HG03571 (cell line): ENCODE measurements at regions not wholly inside any gene's neighbourhood (a gene's known extent, or its start where the extent isn't known, plus 50 kb on each side); places are given as distances from the start of the nearest gene placed in this dataset.
"Not testable (repeated sequence)": the region's sequence is repeated elsewhere in the genome, so short reads cannot be mapped to it uniquely, and the experiment has no call there.

Experiments
- ATAC-seq: cut with Tn5 transposase; IDR thresholded peaks from one replicate; pipeline ENCODE4 v1.9.1; 2021; ENCODE audit not compliant: unreplicated experiment

DNA sequence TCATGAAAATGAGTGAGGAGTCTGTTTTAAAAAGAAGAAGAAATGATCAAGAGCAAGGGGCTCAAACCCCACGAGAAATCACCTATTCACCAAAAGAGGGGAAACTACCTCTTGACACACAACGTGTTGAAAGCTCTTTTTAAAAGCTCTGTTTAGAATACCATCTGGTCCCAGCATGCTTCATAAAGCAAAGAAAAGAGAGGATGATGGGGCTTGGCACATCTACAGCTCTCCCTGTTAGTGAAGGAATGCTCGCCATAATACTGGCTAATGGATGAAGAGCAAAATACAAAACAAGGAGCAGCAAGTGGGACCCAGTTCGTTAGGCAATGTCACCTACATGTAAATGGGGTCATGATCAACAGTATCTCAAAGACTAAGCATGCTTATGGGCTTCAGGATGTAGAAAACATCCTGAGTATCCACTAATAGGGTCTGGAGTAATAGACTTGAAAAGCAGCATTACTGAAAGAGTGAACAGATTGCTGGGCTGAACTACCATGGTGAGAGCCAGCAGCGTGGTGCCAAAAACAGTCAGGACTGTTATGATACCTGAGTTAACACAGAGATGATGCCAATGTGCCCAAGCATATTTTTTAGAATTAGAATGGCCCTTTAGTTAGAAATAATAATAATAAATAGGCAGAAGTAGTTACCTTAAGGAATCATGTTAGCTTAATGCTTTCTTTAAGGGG is 159.7 kb upstream of the POU1F1 start:
- no peak for ATAC-seq

DNA sequence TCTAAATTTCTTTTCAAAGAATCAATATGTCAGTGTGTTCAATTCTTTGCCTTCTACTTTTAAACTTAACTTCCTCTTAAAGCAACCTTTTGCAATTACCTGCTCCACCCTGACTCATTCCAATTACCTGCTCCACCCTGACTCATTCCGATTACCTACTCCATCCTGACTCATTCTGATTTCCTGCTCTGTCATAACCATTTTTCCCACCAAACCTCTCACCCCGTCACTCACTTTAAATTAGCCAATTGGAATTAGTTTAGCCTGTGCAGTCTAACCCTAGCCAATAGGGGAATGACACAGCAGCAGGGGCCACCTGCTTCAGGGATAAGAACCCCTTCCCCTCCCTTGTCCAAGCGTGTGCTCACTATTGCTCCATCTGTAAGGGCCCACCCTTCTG is 157.1 kb upstream of the POU1F1 start:
- ATAC-seq = not testable (repeated sequence)

DNA sequence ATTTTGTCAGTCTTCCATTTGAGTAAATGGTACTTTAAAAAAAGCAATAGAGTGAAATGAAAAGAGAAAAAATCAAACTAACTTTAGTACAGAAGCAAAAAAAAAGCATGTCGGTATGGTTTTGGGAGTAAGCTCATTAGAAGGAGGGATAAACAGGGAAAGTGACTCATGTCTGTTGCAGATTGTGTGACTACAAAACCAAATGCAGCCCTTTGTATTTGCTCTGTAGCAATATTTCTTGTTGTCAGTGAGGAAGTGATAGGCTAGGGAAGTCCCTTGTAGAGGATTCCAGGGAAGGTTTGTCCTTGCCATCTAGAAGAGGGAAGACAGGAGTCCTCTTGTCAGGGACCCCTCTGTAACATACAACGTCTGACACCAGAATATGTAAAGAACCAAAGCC is 150.5 kb upstream of the POU1F1 start:
- no peak for ATAC-seq

DNA sequence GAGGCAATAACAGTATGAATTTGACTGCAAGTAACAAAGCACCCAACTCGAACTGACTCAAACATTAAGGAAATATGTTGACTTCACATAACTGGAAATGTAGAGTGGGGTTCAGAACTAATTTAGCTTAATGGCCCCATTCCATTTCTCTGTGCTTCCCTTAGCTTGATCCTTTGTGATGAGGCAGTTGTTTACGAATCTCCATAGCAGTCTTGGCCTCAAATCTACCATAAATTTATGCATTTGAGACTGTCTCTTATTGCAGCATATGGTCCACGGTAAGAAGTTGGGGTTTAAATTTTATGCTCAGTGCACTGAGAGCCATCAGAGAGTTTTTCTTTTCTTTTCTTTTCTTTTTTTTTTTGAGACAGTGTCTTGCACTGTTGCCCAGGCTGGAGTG is 148.7 kb upstream of the POU1F1 start:
- ATAC-seq = no peak

DNA sequence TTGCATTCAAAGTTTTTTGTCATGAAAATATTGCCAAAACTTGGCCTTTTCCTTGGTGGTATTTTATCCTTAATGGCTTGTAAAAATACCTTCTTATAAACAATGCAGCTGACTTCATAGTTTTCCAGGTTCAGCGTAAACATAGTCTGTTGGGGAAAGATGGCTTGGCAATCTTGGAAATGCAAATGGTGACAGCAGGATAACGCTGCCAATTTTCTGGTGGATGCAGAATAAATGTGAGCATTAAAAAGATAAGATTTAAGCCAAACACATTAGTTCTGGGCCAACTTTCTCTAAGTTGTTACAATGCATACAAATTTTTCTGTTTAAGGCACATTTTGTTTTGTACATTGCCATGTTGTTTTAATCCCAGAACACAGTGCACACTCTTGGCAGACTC is 147.0 kb upstream of the POU1F1 start:
- no peak for ATAC-seq

DNA sequence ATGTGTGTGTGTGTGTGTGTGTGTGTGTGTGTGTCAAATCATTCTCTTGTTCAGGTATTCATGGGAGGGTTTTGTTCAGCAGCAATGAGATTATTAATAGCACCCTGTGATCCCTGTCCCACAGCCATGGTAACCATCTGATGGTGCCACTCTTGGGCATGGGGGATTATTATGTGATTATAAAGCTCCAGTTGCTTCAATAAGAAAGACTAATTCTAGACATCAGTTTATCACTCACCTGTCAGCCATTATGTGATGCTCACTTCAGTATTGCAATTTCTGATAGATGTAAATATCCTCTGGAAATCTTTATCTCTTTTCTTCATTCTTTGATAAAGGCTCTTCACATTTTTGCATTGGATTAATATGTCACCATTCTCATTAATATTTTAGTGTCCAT is 145.9 kb upstream of the POU1F1 start:
- ATAC-seq = no peak

DNA sequence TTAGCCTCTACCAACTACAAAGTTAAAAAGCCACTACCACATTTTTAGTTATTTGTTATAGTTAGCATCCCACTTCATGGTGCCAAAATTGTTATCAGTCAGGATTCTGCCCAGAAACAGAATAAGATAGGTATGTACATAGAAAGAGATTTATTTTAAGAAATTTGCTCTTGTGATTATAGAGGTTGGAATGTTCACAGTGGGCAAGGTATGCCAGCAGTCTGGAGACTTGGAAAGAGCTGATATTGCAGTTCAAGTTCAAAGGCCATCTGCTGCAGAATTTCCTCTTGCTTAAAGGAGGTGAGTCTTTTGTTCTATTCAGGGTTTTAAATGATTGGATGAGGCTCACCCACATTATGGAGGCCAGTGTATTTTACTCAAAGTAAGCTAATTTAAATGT is 143.8 kb upstream of the POU1F1 start:
- ATAC-seq = no peak

DNA sequence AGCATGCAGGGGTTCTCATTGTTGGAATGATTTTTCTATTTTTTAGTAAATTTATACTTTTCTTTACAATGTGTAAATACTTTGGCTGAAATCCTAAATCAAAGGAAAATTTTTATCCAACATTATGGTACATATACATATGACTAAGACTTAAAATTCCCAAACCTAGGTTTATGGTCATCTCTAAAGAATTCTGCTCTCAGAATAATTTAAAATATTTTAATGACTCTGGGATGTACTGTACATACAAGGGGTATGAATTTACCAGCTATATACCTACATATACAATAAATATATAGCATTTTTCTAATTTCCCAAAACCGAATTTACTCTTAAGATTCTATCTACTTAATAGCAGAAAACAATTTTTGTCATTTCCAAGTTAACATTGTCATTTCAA is 137.9 kb upstream of the POU1F1 start:
- ATAC-seq = no peak

DNA sequence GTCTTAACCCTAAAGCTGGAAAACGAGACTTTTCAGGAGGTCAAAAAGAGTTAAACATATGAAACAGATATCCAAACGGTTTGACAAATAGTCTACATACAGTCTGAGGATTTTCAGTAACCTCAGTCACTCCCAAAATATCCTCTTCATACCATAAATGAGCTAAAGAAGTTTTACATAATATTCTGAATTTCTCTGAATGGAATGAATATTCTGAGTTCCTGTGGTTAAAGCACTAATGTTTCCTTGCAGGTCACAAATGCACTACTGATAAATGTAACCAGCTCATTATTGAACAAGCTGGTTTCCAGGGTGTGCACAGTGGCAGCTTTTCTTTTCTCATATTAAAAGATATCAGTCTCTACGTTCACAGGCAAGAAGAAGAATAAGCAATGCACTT is 137.4 kb upstream of the POU1F1 start:
- ATAC-seq = no peak

DNA sequence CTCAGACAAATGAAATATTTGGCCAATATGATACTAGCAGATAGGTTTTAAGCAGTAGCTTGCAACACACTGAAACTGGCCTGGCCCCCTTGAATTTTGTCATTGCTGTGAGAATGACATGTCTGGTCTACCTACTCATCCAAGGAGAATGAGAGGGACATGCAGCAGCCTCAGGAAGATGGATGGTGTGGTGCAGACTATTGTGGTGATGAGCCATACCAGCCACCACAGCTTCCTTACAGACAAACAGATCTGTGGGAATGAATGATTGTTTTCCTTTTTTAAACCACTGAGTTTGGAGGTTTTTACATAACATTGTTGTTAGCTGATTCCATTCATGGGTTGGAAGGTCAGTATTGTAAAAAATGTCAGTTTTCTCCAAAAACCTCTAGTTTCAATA is 133.7 kb upstream of the POU1F1 start:
- no peak for ATAC-seq

DNA sequence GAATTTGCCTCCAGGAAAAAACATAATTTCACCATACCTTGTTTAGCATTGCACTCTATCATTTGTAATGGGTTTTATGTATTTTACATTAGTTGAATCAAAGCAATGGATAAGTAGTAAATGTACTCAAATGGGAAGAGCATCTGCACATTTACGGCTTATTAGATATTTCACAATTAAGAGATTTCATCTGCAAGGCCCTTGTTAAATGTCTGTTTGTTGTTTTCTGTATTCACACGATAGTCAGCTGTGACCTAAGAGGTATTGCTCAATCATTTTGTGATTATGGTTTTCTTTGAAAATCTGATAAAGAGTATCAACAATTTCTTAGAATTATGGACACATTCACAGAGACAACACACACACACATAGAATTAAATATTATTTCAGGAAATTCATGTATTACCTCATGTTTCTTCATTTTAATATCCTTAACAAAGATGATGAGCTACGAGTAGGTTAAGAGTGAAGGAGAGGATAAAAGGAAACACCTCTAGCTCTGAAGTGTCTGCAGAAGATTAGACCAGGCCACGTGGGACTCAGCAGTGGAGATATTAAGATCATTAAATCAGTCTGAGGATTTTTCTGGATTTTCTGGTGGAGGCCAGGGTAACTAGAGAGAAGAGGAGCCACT is 121.9 kb upstream of the POU1F1 start:
- no peak for ATAC-seq

DNA sequence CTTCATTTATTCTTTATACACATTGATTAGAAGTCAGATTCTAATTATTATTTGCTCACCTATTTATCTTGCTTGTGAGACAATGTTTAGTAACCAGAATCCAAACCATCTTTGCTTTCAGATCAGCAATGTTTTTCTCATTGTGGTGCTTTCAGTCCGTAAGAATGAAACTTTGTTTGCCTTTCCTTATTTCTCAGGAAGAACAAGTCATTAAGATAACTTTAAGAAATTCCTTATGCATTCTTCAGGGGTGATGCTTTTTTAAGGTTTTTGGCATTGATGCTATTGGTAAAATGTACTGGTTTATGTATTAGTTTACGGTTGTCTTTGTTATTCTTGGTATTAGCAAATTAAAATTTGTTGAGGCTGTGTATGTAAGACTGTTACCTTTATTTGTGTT is 120.8 kb upstream of the POU1F1 start:
- no peak for ATAC-seq

DNA sequence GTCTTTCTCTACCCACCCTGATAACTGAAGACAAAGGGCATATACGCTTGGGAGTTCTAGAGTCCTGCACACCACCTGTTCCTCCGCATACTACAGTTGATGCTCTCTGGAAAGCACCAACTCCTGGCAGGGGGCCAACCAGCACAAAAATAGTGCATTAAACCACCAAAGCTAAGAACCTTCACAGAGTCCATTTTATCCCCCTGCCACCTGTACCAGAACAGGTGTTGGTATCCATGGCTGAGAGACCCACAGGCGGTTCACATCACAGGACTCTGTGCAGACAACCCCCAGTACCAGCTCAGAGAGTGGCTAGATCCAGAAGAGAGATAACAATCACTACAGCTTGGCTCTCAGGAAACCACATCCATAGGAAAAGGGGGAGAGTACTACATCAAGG is 114.4 kb upstream of the POU1F1 start:
- no peak for ATAC-seq

DNA sequence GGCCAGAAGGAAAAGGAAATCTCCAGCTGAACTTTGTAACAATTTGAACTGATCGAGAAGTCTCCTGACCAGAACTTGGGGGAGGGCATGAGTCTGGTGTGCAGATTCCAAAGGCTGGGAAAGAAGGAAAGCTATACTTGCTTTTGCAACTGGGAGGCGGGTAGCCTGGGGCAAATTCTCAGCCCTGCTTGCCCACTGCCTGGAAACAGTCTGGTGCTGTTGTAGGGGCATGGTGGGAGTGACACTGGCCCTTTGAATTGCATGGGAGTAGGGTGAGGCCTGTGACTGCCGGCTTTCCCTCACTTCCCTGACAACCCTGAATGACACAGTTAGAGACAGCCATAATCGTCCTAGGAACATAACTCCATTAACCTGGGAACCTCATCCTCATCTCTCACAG is 114.0 kb upstream of the POU1F1 start:
- ATAC-seq = no peak

DNA sequence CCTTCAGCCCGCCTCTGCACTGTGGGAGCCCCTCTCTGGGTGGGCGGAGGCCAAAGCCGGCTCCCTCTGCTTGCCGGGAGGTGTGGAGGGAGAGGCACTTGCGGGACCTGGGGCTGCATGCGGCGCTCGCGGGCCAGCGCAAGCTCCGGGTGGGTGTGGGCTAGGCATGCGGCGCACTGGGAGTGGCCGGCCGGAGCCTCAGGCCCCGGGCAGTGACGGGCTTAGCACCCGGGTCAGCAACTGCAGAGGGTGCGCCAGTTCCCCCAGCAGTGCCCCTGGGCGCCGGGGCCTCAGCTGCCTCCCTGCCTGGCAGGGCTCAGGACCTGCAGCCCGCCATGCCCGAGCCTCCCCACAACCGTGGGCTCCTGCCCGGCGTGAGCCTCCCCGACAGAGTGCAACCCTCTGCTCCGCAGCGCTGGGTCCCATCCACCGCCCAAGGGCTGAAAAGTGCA is 98.9 kb upstream of the POU1F1 start:
- no peak for ATAC-seq

DNA sequence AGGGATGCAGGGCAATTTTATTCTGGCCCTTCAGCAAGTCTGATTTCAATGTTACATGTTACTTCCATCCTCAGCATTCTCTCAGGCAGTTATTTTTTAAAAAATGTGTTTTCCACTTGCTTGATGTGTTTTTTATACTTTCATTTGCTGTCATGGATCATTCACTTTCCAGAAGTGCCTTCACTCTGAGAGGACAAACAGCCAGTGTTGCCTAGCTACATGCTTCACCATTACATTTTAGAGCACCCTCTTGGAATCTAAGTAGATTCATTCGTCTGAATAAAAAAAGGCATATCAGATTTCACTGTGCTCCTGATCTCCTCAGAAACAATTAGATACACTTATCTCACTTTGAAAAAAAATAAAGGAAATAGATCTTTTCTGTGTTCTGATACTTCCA is 93.6 kb upstream of the POU1F1 start:
- ATAC-seq = no peak

DNA sequence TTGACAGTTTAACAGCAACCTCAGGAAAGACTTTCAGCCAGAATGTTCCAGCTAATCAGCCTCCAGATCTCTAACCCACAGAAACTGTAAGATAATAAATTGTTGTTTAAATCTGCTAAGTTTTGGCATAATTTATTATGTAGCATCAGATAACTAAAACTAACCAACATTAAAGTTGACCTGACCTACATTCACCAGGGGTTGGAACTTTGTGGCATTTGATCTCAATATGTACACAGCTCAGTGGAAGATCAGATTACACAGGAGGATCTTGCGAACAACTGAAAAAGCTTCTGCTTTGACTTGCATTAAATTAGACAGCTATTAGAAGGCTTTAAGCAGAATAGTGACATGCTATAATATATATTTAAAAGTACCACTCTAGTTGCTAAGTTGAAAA is 91.4 kb upstream of the POU1F1 start:
- ATAC-seq = no peak

DNA sequence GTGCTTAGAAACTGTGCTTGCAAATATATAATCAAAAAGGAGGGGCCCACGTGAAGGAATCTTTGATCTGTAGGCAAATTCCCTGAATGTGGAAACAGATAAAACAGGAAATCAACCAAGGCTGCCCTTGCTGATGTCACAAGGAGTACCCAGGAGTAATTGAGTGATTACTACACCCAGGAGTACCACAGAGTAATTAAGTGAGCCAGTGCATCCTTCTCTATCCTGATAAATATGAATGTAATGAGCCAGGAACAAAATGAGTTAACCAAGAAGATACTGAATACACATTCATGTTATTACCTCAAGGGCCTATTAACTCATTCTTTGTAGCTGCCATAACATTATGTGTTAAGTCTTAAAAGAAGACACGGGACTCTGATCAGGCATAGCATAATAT is 87.3 kb upstream of the POU1F1 start:
- ATAC-seq = no peak

DNA sequence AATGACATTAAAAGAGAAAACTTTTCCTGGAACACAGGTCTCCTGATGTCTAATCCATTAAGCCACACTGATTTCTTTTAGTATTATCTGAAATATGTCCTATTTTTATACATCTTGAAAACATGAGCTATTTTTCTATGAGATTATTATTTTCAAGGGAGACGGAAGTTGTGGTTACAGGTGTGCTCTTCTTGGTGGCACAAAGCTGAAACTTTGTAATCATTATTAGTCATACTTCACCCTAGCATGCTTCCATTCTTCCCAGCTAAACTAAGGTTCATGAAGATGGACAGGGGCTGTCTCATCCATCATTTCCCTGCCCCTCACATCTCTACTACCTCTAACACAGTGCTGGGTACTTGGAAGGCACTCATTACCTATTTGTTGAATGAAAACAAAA is 85.6 kb upstream of the POU1F1 start:
- ATAC-seq = no peak

DNA sequence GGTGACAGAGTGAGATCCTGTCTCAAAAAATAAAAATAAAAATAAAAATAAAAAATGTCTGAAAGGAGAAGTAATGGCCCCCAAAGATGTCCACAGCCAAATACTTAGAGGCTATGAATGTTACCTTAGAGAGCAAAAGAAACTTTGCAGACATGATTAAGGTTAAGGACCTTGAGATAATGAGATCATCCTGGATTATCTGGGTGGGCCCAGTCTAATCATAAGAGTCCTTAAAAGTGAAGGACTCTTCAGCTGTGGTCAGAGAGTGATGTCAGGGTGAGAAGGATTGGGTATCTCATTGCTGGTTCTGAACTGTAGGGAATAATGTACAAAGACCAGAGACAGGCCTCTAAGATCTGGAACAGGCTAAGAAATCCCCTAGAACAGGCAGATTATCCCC is 84.9 kb upstream of the POU1F1 start:
- no peak for ATAC-seq

DNA sequence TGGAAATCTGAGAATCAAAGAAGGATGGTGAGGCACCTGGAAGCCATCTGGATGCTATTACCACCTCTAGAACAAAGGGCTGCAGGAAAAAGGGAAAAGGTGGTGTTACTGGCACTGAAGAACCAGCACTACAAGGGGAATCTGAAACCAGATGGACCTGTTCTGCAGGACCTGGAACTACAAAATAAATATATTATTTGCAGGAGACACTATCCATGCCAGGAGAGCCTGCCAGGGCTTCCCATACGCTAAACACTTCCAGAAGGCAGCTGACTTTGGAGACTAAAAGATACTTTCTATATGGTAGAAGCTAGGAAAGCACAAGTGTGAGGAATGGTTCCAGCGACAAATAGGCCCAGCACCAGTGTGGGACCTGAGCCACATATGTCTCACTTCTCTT is 83.4 kb upstream of the POU1F1 start:
- ATAC-seq = no peak

DNA sequence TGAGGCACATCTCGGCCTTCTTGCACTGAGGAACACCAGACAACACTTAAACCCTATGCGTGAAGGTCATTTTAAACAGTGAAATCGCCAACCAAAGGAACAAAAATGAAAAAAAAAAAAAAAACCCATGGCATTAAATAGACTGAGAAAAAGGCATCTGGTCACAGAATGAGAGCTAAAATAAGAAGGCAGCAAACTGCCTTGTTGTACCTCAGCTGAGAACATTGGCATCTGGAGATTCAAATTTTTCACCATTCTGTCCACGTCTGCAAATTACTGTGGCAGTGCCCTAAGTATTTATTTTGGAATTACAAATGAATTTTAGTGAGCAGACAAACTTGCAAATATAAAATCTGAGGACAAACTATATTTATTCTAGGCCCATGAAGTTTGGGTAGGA is 82.6 kb upstream of the POU1F1 start:
- no peak for ATAC-seq

DNA sequence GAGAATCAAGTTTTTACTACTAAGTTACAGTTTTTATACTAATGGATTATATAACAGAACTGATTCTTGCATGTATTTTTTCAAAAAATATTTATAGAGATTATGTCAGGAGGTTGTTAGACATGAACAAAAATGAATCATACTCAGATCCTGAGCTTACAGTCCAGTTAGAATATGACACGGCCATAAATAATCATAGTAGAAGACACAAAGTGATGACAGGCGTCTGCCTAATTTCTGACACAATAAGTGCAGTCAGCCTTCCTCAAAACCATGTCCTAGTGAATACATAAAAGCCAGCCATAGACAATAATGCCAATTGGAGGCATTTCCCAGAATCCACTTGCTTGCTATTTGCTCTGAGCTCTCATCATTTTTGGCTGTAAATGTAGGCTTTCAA is 81.7 kb upstream of the POU1F1 start:
- no peak for ATAC-seq
